ENCODE measurements at regions not wholly inside any gene's neighbourhood (a gene's known extent, or its start where the extent isn't known, plus 50 kb on each side); places are given as distances from the start of the nearest gene placed in this dataset.

GRCh38 chr9:13642646-13643045 is 363.2 kb upstream of the MPDZ start:
- peaks cover 11% of the 10 kb centered on the region for H3K9me3 Mint-ChIP-seq
- H3K36me3 ChIP-seq: no peaks in the 10 kb centered on the region
- no peaks in the 10 kb centered on the region for H3K4me1 Mint-ChIP-seq
- no peak for DNase-seq (ENCODE audit: low spot score)
- H3K27ac Mint-ChIP-seq: no peak overlapping the region
- no peak overlapping the region for H3K27ac ChIP-seq
- H3K9me3 ChIP-seq (ENCODE audit: low read depth): no peaks in the 10 kb centered on the region
- H3K9ac ChIP-seq: no peak overlapping the region
- H3K4me3 ChIP-seq: no peak overlapping the region
- H2AFZ ChIP-seq (replicated peaks): no peak overlapping the region
- TF ChIP-seq EZH2phosphoT487 (IDR thresholded peaks at IDR 0.05): no peak
- TF ChIP-seq CTCF (IDR thresholded peaks at IDR 0.05): no peak
- TF ChIP-seq EZH2 (IDR thresholded peaks at IDR 0.05): no peak
- no peaks in the 10 kb centered on the region for H3K36me3 Mint-ChIP-seq
- no peaks in the 10 kb centered on the region for H3F3A ChIP-seq (ENCODE audit: low read depth)
- no peaks in the 10 kb centered on the region for H3K27me3 ChIP-seq
- H4K20me1 ChIP-seq (ENCODE audit: low read depth): no peaks in the 10 kb centered on the region
- H3K79me2 ChIP-seq (ENCODE audit: low read depth): no peaks in the 10 kb centered on the region
- H3K4me3 Mint-ChIP-seq: no peak overlapping the region
- H3K27me3 Mint-ChIP-seq (ENCODE audit: insufficient read depth, low read depth): no peaks in the 10 kb centered on the region
- peaks cover 9% of the 10 kb centered on the region for H3K4me1 ChIP-seq
- no peak overlapping the region for H3K4me2 ChIP-seq

- Histone ChIP-seq H3K27me3 (no peaks in the 10 kb centered on the region), H3K4me1 (no peaks in the 10 kb centered on the region), H3F3A (ENCODE audit: low read depth) (no peaks in the 10 kb centered on the region), H3K4me2 (no peak overlapping the region), H4K20me1 (ENCODE audit: low read depth) (no peaks in the 10 kb centered on the region), H3K36me3 (no peaks in the 10 kb centered on the region), H2AFZ (replicated peaks) (no peak overlapping the region), H3K9ac (no peak overlapping the region), H3K79me2 (ENCODE audit: low read depth) (no peaks in the 10 kb centered on the region), H3K27ac (no peak overlapping the region), H3K9me3 (ENCODE audit: low read depth) (no peaks in the 10 kb centered on the region), H3K4me3 (no peak overlapping the region)
- Mint-ChIP-seq H3K4me3 (no peak overlapping the region), H3K9me3 (peaks cover 42% of the 10 kb centered on the region), H3K27me3 (ENCODE audit: insufficient read depth, low read depth) (no peaks in the 10 kb centered on the region), H3K36me3 (peaks cover 6% of the 10 kb centered on the region), H3K27ac (no peak overlapping the region), H3K4me1 (no peaks in the 10 kb centered on the region)
- no peak for DNase-seq (ENCODE audit: low spot score)
- TF ChIP-seq EZH2 (IDR thresholded peaks at IDR 0.05): no peak
- no peak for TF ChIP-seq CTCF (IDR thresholded peaks at IDR 0.05)
- no peak for TF ChIP-seq EZH2phosphoT487 (IDR thresholded peaks at IDR 0.05)
Measured at GRCh38 chr9:13629067-13629466, 349.6 kb upstream of the MPDZ start.

- Mint-ChIP-seq H3K4me3 (no peak overlapping the region), H3K36me3 (peaks cover 6% of the 10 kb centered on the region), H3K27me3 (ENCODE audit: insufficient read depth, low read depth) (no peaks in the 10 kb centered on the region), H3K27ac (no peak overlapping the region), H3K4me1 (no peaks in the 10 kb centered on the region), H3K9me3 (peaks cover 45% of the 10 kb centered on the region)
- no peaks in the 10 kb centered on the region for H3K9me3 ChIP-seq (ENCODE audit: low read depth)
- no peak for TF ChIP-seq EZH2 (IDR thresholded peaks at IDR 0.05)
- no peaks in the 10 kb centered on the region for H3F3A ChIP-seq (ENCODE audit: low read depth)
- no peak overlapping the region for H2AFZ ChIP-seq (replicated peaks)
- H3K27me3 ChIP-seq: no peaks in the 10 kb centered on the region
- no peak overlapping the region for H3K9ac ChIP-seq
- no peak for DNase-seq (ENCODE audit: low spot score)
- H3K4me1 ChIP-seq: no peaks in the 10 kb centered on the region
- no peak overlapping the region for H3K4me2 ChIP-seq
- no peak overlapping the region for H3K27ac ChIP-seq
- no peaks in the 10 kb centered on the region for H3K36me3 ChIP-seq
- H4K20me1 ChIP-seq (ENCODE audit: low read depth): no peaks in the 10 kb centered on the region
- H3K4me3 ChIP-seq: no peak overlapping the region
- H3K79me2 ChIP-seq (ENCODE audit: low read depth): no peaks in the 10 kb centered on the region
Measured at GRCh38 chr9:13628526-13628925, 349.0 kb upstream of the MPDZ start.

GRCh38 chr9:13627502-13627901 is 348.0 kb upstream of the MPDZ start:
- H3K4me3 Mint-ChIP-seq: no peak overlapping the region
- Histone ChIP-seq H2AFZ (replicated peaks) (no peak overlapping the region), H3K9ac (no peak overlapping the region), H3K9me3 (ENCODE audit: low read depth) (no peaks in the 10 kb centered on the region), H3K4me3 (no peak overlapping the region), H3K4me2 (no peak overlapping the region), H3K36me3 (no peaks in the 10 kb centered on the region), H3K4me1 (no peaks in the 10 kb centered on the region), H3K27ac (no peak overlapping the region), H3K27me3 (no peaks in the 10 kb centered on the region), H3F3A (ENCODE audit: low read depth) (no peaks in the 10 kb centered on the region), H3K79me2 (ENCODE audit: low read depth) (no peaks in the 10 kb centered on the region), H4K20me1 (ENCODE audit: low read depth) (no peaks in the 10 kb centered on the region)
- peaks cover 6% of the 10 kb centered on the region for H3K36me3 Mint-ChIP-seq
- no peaks in the 10 kb centered on the region for H3K27me3 Mint-ChIP-seq (ENCODE audit: insufficient read depth, low read depth)
- no peaks in the 10 kb centered on the region for H3K4me1 Mint-ChIP-seq
- no peak for DNase-seq (ENCODE audit: low spot score)
- no peak for TF ChIP-seq CTCF (IDR thresholded peaks at IDR 0.05)
- H3K27ac Mint-ChIP-seq: no peak overlapping the region
- H3K9me3 Mint-ChIP-seq: peaks cover 41% of the 10 kb centered on the region
